Smooth muscle cell (in vitro differentiated cells): ENCODE measurements at regions not wholly inside any gene's neighbourhood (a gene's known extent, or its start where the extent isn't known, plus 50 kb on each side); places are given as distances from the start of the nearest gene placed in this dataset.
"Not testable (repeated sequence)": the region's sequence is repeated elsewhere in the genome, so short reads cannot be mapped to it uniquely, and the experiment has no call there.

Source experiments
- DNase-seq: peaks from one replicate; lab custom pipeline; 2025; ENCODE audit not compliant: unreplicated experiment; lab: John Stamatoyannopoulos, UW
- H2AFZ ChIP-seq: fragments of 200-600 bp; sonication (generic); 2 replicates; pipeline ENCODE4 v1.6.0; 2016; ENCODE audit warnings: antibody characterized with exemption, low read depth, mild to moderate bottlenecking
- H3F3A ChIP-seq: fragments of 200-600 bp; sonication (generic); 2 replicates; pipeline ENCODE4 v1.6.0; 2017; ENCODE audit warnings: antibody characterized with exemption, low read depth
- H3K27ac ChIP-seq: fragments of 200-600 bp; sonication (generic); 2 replicates; pipeline ENCODE4 v1.5.1; 2016; ENCODE audit warnings: low read depth, mild to moderate bottlenecking
- H3K27me3 ChIP-seq: fragments of 200-600 bp; sonication (generic); 2 replicates; pipeline ENCODE4 v1.6.1; 2016; ENCODE audit warnings: low read depth, mild to moderate bottlenecking
- H3K36me3 ChIP-seq: fragments of 200-600 bp; sonication (generic); 2 replicates; pipeline ENCODE4 v1.5.1; 2016; ENCODE audit warnings: low read depth
- H3K4me1 ChIP-seq: fragments of 200-600 bp; sonication (generic); 2 replicates; pipeline ENCODE4 v1.5.1; 2016; ENCODE audit warnings: low read depth
- H3K4me2 ChIP-seq: fragments of 200-600 bp; sonication (generic); 2 replicates; pipeline ENCODE4 v1.6.0; 2016; ENCODE audit warnings: mild to moderate bottlenecking
- H3K4me3 ChIP-seq: fragments of 200-600 bp; sonication (generic); 2 replicates; pipeline ENCODE4 v1.5.1; 2016; ENCODE audit warnings: mild to moderate bottlenecking
- H3K79me2 ChIP-seq: fragments of 200-600 bp; sonication (generic); 2 replicates; pipeline ENCODE4 v1.6.0; 2016; ENCODE audit warnings: low read depth, mild to moderate bottlenecking
- H3K9ac ChIP-seq: fragments of 200-600 bp; sonication (generic); 2 replicates; pipeline ENCODE4 v1.6.0; 2016; ENCODE audit warnings: low read depth
- H3K9me3 ChIP-seq: fragments of 200-600 bp; sonication (generic); replicated peaks from 2 replicates; pipeline ENCODE4 v1.5.1; 2016; ENCODE audit warnings: low read depth
- H4K20me1 ChIP-seq: fragments of 200-600 bp; sonication (generic); 2 replicates; pipeline ENCODE4 v1.6.0; 2016; ENCODE audit warnings: low read depth
- WGBS: methylation state at CpG from one replicate; pipeline ENCODE4 v1.1.7; 2016; ENCODE audit warnings: low lambda C conversion rate; 5-methylcytosine and 5-hydroxymethylcytosine counted together
- TF ChIP-seq, protein P1 (sequence below): fragments of 200-600 bp; sonication (generic); IDR thresholded peaks from 2 replicates; pipeline ENCODE4 v1.5.1; 2017; ENCODE audit warnings: borderline replicate concordance, mild to moderate bottlenecking, antibody characterized with exemption; ENCODE audit not compliant: insufficient read depth, poor library complexity, severe bottlenecking

DNA sequence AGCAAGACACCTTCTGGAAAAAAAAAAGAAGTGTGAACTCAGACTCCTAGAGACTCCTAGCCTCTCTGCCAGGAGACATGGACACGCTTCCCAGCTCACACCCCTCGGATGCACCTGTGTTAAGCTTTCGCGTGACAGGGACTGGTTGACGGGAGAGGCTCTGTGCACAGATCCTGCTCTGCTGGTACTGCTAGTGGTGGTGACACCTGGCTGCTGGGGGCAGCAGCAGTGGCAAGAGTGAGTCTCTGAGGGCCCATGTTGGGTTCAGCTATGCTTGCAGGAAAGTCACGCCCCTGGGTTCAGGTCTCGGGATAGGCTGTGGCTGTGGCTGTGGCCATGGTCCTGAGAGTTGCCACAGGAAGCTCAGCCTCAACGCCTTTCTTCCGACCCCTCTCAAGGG lies 81.1 kb downstream of the XRCC2 start:
- WGBS: 99% methylated on average over 9 of the region's 9 CpGs
- Histone ChIP-seq H3K9ac (no peak overlapping the region), H3K27me3 (no peaks in the 10 kb centered on the region), H3F3A (no peaks in the 10 kb centered on the region), H3K27ac (no peak overlapping the region), H3K9me3 (no peaks in the 10 kb centered on the region), H3K4me1 (no peaks in the 10 kb centered on the region), H3K4me3 (no peak overlapping the region), H3K79me2 (no peaks in the 10 kb centered on the region), H4K20me1 (no peaks in the 10 kb centered on the region), H3K36me3 (no peaks in the 10 kb centered on the region), H2AFZ (no peak overlapping the region), H3K4me2 (no peak overlapping the region)
- TF ChIP-seq, protein P1, sequence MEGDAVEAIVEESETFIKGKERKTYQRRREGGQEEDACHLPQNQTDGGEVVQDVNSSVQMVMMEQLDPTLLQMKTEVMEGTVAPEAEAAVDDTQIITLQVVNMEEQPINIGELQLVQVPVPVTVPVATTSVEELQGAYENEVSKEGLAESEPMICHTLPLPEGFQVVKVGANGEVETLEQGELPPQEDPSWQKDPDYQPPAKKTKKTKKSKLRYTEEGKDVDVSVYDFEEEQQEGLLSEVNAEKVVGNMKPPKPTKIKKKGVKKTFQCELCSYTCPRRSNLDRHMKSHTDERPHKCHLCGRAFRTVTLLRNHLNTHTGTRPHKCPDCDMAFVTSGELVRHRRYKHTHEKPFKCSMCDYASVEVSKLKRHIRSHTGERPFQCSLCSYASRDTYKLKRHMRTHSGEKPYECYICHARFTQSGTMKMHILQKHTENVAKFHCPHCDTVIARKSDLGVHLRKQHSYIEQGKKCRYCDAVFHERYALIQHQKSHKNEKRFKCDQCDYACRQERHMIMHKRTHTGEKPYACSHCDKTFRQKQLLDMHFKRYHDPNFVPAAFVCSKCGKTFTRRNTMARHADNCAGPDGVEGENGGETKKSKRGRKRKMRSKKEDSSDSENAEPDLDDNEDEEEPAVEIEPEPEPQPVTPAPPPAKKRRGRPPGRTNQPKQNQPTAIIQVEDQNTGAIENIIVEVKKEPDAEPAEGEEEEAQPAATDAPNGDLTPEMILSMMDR: no peak
- DNase-seq: no peak

DNA sequence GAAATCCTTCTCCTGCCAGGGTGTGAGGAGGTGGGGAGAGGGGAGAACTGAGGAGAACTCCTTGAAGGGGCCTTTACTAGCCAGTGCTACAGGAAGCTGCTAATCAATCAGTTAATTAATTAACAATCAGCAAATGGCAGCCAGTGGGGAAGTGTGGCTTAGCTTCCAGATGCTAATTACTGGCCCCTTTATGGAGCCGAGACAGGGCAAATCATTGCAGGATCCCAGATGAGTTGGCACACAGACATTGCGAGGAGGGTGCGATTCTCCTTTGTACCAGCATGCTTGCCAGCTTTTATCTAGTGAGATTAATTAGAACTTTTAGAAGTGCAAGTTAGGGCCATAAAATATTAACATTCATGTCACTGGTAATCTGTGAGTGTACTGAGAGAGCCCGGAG lies 84.0 kb downstream of the XRCC2 start:
- Histone ChIP-seq H3K79me2 (no peaks in the 10 kb centered on the region), H2AFZ (no peak overlapping the region), H3K4me2 (no peak overlapping the region), H3K27me3 (no peaks in the 10 kb centered on the region), H3K27ac (no peak overlapping the region), H3K4me1 (no peaks in the 10 kb centered on the region), H3K36me3 (no peaks in the 10 kb centered on the region), H3K9ac (no peak overlapping the region), H3F3A (no peaks in the 10 kb centered on the region), H3K9me3 (no peaks in the 10 kb centered on the region), H4K20me1 (no peaks in the 10 kb centered on the region), H3K4me3 (no peak overlapping the region)
- no peak for DNase-seq
- TF ChIP-seq, protein P1: no peak
- WGBS: 88% methylated on average over 4 of the region's 4 CpGs

DNA sequence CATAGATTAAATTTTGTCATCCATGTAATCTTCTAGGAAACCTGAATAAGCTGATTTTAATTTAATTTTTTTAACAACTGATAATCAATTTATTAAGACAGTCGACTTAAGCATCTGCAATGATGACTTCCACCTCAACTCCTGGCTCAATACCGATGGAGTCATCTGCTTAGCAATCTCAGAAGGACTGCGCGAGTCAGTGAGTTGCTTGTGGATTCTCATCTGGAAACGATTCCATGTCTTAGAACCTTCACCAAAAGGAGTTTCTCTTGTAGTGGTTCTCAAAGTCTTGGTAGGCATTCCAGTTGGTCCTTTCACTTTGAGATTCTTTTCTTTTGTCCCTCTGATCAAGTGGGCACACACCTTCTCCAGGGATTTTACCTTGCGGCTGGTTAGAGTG lies 85.5 kb downstream of the XRCC2 start:
- Histone ChIP-seq H3K79me2 (no peaks in the 10 kb centered on the region), H3K27me3 (no peaks in the 10 kb centered on the region), H2AFZ (no peak overlapping the region), H3K27ac (no peak overlapping the region), H3F3A (no peaks in the 10 kb centered on the region), H4K20me1 (no peaks in the 10 kb centered on the region), H3K36me3 (no peaks in the 10 kb centered on the region), H3K4me3 (no peak overlapping the region), H3K9me3 (no peaks in the 10 kb centered on the region), H3K4me1 (no peaks in the 10 kb centered on the region), H3K4me2 (no peak overlapping the region), H3K9ac (no peak overlapping the region)
- WGBS: 94% methylated on average over 6 of the region's 6 CpGs
- TF ChIP-seq, protein P1: no peak
- DNase-seq: no peak

DNA sequence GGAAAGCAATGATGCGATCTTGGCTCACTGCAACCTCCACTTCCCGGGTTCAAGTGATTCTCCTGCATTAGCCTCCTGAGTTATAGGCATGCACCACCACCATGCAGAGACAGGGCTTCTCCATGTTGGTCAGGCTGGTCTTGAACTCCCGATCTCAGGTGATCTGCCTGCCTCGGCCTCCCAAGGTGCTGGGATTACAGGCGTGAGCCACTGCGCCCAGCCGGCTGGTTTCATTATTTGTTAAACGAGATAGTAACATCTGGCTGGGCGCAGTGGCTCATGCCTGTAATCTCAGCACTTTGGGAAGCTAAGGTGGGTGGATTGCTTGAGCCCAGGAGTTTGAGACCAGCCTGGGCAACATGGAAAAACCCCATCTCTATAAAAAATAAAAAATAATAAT lies 86.1 kb downstream of the XRCC2 start:
- H3K4me2 ChIP-seq, H4K20me1 ChIP-seq, H3K27me3 ChIP-seq, H3K9me3 ChIP-seq, H3K36me3 ChIP-seq, H3K27ac ChIP-seq, H3K4me1 ChIP-seq, H3K9ac ChIP-seq, H3F3A ChIP-seq, H2AFZ ChIP-seq, H3K4me3 ChIP-seq, H3K79me2 ChIP-seq, DNase-seq: not testable (repeated sequence)
- WGBS: 96% methylated on average over 9 of the region's 9 CpGs
